BLaER1 (cell line): ENCODE measurements at regions not wholly inside any gene's neighbourhood (a gene's known extent, or its start where the extent isn't known, plus 50 kb on each side); places are given as distances from the start of the nearest gene placed in this dataset.

Experiments used
- H3K27ac ChIP-seq: shearing (Covaris generic); formaldehyde crosslinking; 2 replicates; pipeline ENCODE4 v1.8.1; 2022
- H3K27me3 ChIP-seq: shearing (Covaris generic); formaldehyde crosslinking; 2 replicates; pipeline ENCODE4 v1.8.1; 2022
- H3K36me3 ChIP-seq: shearing (Covaris generic); formaldehyde crosslinking; 2 replicates; pipeline ENCODE4 v1.8.1; 2022
- H3K4me1 ChIP-seq: shearing (Covaris generic); formaldehyde crosslinking; 2 replicates; pipeline ENCODE4 v1.8.1; 2022
- H3K4me2 ChIP-seq: shearing (Covaris generic); formaldehyde crosslinking; 2 replicates; pipeline ENCODE4 v1.8.1; 2022
- H3K4me3 ChIP-seq: shearing (Covaris generic); formaldehyde crosslinking; 2 replicates; pipeline ENCODE4 v1.8.1; 2022
- H3K9ac ChIP-seq: shearing (Covaris generic); formaldehyde crosslinking; 2 replicates; pipeline ENCODE4 v1.8.1; 2022
- H3K9me3 ChIP-seq: shearing (Covaris generic); formaldehyde crosslinking; 2 replicates; pipeline ENCODE4 v1.8.1; 2022
- H4K20me1 ChIP-seq: shearing (Covaris generic); formaldehyde crosslinking; 2 replicates; pipeline ENCODE4 v1.8.1; 2022
- Cebpa-rat ChIP-seq: shearing (Covaris generic); IDR thresholded peaks from 2 replicates; pipeline ENCODE4 v1.8.1; 2022

- Histone ChIP-seq H3K36me3 (no peaks in the 10 kb centered on the region), H3K4me3 (no peak overlapping the region), H3K9me3 (no peaks in the 10 kb centered on the region; the same call in 1 of the 2 replicates), H3K9ac (no peak overlapping the region), H3K4me2 (peak overlapping the region; percentile 25), H3K4me1 (peaks cover 15% of the 10 kb centered on the region), H3K27ac (no peak overlapping the region), H4K20me1 (no peaks in the 10 kb centered on the region), H3K27me3 (peaks cover 41% of the 10 kb centered on the region; the same call in 1 of the 2 replicates)
- no peak for TF ChIP-seq Cebpa-rat
Measured at GRCh38 chrX:39377773-39378172, 576.5 kb downstream of the MID1IP1 start.

- no peak for TF ChIP-seq Cebpa-rat
- no peaks in the 10 kb centered on the region for H3K9me3 ChIP-seq
- no peaks in the 10 kb centered on the region for H4K20me1 ChIP-seq
- H3K27me3 ChIP-seq: peaks cover 24% of the 10 kb centered on the region; the same call in 1 of the 2 replicates
- H3K4me2 ChIP-seq: no peak overlapping the region
- no peak overlapping the region for H3K9ac ChIP-seq
- H3K4me1 ChIP-seq: peaks cover 15% of the 10 kb centered on the region
- H3K27ac ChIP-seq: no peak overlapping the region
- H3K4me3 ChIP-seq: no peak overlapping the region
- H3K36me3 ChIP-seq: no peaks in the 10 kb centered on the region
Measured at GRCh38 chrX:39381422-39381821, 580.2 kb downstream of the MID1IP1 start.

GRCh38 chrX:39384996-39385395 is 583.7 kb downstream of the MID1IP1 start:
- no peak for TF ChIP-seq Cebpa-rat
- no peaks in the 10 kb centered on the region for H3K36me3 ChIP-seq

GRCh38 chrX:39388730-39389129 is 587.5 kb downstream of the MID1IP1 start:
- Histone ChIP-seq H3K9ac (no peak overlapping the region), H3K4me3 (no peak overlapping the region), H3K27me3 (no peaks in the 10 kb centered on the region), H3K9me3 (no peaks in the 10 kb centered on the region), H4K20me1 (no peaks in the 10 kb centered on the region), H3K4me1 (no peaks in the 10 kb centered on the region), H3K4me2 (no peak overlapping the region), H3K36me3 (no peaks in the 10 kb centered on the region), H3K27ac (no peak overlapping the region)
- no peak for TF ChIP-seq Cebpa-rat

More at GRCh38 chrX:39384996-39385395, 583.7 kb downstream of the MID1IP1 start:
- no peak overlapping the region for H3K9ac ChIP-seq
- H3K4me3 ChIP-seq: no peak overlapping the region
- no peak overlapping the region for H3K4me2 ChIP-seq
- no peak overlapping the region for H3K27ac ChIP-seq
- H3K9me3 ChIP-seq: no peaks in the 10 kb centered on the region
- no peaks in the 10 kb centered on the region for H4K20me1 ChIP-seq
- peaks cover 16% of the 10 kb centered on the region; the same call in 1 of the 2 replicates for H3K27me3 ChIP-seq
- no peaks in the 10 kb centered on the region for H3K4me1 ChIP-seq

GRCh38 chrX:39396358-39396995 is 595.2 kb downstream of the MID1IP1 start:
- Histone ChIP-seq H3K27me3 (no peaks in the 10 kb centered on the region), H3K4me2 (peak overlapping the region; percentile 38), H3K36me3 (no peaks in the 10 kb centered on the region), H4K20me1 (no peaks in the 10 kb centered on the region), H3K9ac (no peak overlapping the region), H3K9me3 (no peaks in the 10 kb centered on the region), H3K27ac (no peak overlapping the region), H3K4me1 (peaks cover 10% of the 10 kb centered on the region), H3K4me3 (no peak overlapping the region)
- TF ChIP-seq Cebpa-rat: no peak

GRCh38 chrX:39397561-39398199 is 596.4 kb downstream of the MID1IP1 start:
- Histone ChIP-seq H3K9ac (no peak overlapping the region), H3K4me3 (no peak overlapping the region), H4K20me1 (no peaks in the 10 kb centered on the region), H3K27ac (no peak overlapping the region), H3K36me3 (no peaks in the 10 kb centered on the region), H3K4me2 (no peak overlapping the region), H3K27me3 (no peaks in the 10 kb centered on the region), H3K4me1 (peaks cover 10% of the 10 kb centered on the region), H3K9me3 (no peaks in the 10 kb centered on the region)
- TF ChIP-seq Cebpa-rat: no peak

- H3K4me3 ChIP-seq: no peak overlapping the region
- H3K4me1 ChIP-seq: peaks cover 10% of the 10 kb centered on the region
- H3K9ac ChIP-seq: no peak overlapping the region
- H3K9me3 ChIP-seq: no peaks in the 10 kb centered on the region
- no peaks in the 10 kb centered on the region for H4K20me1 ChIP-seq
- H3K36me3 ChIP-seq: no peaks in the 10 kb centered on the region
- no peak overlapping the region for H3K27ac ChIP-seq
- TF ChIP-seq Cebpa-rat: no peak
- H3K27me3 ChIP-seq: no peaks in the 10 kb centered on the region
- no peak overlapping the region for H3K4me2 ChIP-seq
Measured at GRCh38 chrX:39398215-39398962, 597.1 kb downstream of the MID1IP1 start.

- Histone ChIP-seq H3K36me3 (no peaks in the 10 kb centered on the region), H3K9me3 (no peaks in the 10 kb centered on the region), H3K27me3 (no peaks in the 10 kb centered on the region), H3K27ac (no peak overlapping the region), H3K9ac (no peak overlapping the region), H3K4me2 (no peak overlapping the region), H4K20me1 (no peaks in the 10 kb centered on the region), H3K4me1 (peaks cover 10% of the 10 kb centered on the region), H3K4me3 (no peak overlapping the region)
- no peak for TF ChIP-seq Cebpa-rat
Measured at GRCh38 chrX:39398963-39399261, 597.7 kb downstream of the MID1IP1 start.

- H3K36me3 ChIP-seq: no peaks in the 10 kb centered on the region
- no peak overlapping the region for H3K4me3 ChIP-seq
- no peaks in the 10 kb centered on the region for H4K20me1 ChIP-seq
- no peak overlapping the region for H3K4me2 ChIP-seq
- H3K4me1 ChIP-seq: peaks cover 10% of the 10 kb centered on the region
- no peak overlapping the region for H3K9ac ChIP-seq
- no peak for TF ChIP-seq Cebpa-rat
- H3K27me3 ChIP-seq: no peaks in the 10 kb centered on the region
- H3K27ac ChIP-seq: no peak overlapping the region
- no peaks in the 10 kb centered on the region for H3K9me3 ChIP-seq
Measured at GRCh38 chrX:39399387-39399786, 598.1 kb downstream of the MID1IP1 start.

- Histone ChIP-seq H3K27ac (no peak overlapping the region), H3K9me3 (no peaks in the 10 kb centered on the region), H3K4me3 (no peak overlapping the region), H3K4me1 (peaks cover 3% of the 10 kb centered on the region), H3K27me3 (no peaks in the 10 kb centered on the region), H3K36me3 (no peaks in the 10 kb centered on the region), H3K9ac (no peak overlapping the region), H3K4me2 (no peak overlapping the region), H4K20me1 (no peaks in the 10 kb centered on the region)
- TF ChIP-seq Cebpa-rat: no peak
Measured at GRCh38 chrX:39401483-39402110, 600.3 kb downstream of the MID1IP1 start.
